Mesothelial cell of epicardium (in vitro differentiated cells): ENCODE measurements at regions not wholly inside any gene's neighbourhood (a gene's known extent, or its start where the extent isn't known, plus 50 kb on each side); places are given as distances from the start of the nearest gene placed in this dataset.

Source experiments
- DNase-seq, 2 experiments: peaks; one replicate each; pipeline ENCODE4 v3.0.0; 2021; ENCODE audit warnings: low spot score in 2 of 2; ENCODE audit not compliant: unreplicated experiment in 2 of 2
- H3K27ac Mint-ChIP-seq: 2 replicates; pipeline ENCODE4 v1.8.0; 2021; ENCODE audit warnings: mixed read lengths
- H3K27me3 Mint-ChIP-seq: 2 replicates; pipeline ENCODE4 v1.8.0; 2021; ENCODE audit warnings: low read depth, mixed read lengths
- H3K36me3 Mint-ChIP-seq: 2 replicates; pipeline ENCODE4 v1.8.0; 2021; ENCODE audit warnings: mixed read lengths
- H3K4me1 Mint-ChIP-seq: 2 replicates; pipeline ENCODE4 v1.8.0; 2021; ENCODE audit warnings: mixed read lengths
- H3K4me3 Mint-ChIP-seq: 2 replicates; pipeline ENCODE4 v1.8.0; 2021; ENCODE audit warnings: mild to moderate bottlenecking, moderate library complexity, mixed read lengths
- H3K9me3 Mint-ChIP-seq: 2 replicates; pipeline ENCODE4 v1.8.0; 2021; ENCODE audit warnings: mixed read lengths
- CTCF ChIP-seq: fragments of 200-600 bp; sonication (generic); IDR thresholded peaks from one replicate; pipeline ENCODE4 v1.5.0; 2021; ENCODE audit warnings: antibody characterized with exemption; ENCODE audit not compliant: unreplicated experiment

GRCh38 chr2:7961550-7961949 is 720.3 kb upstream of the ID2 start:
- H3K36me3 Mint-ChIP-seq, result no peaks in the 10 kb centered on the region
- H3K4me3 Mint-ChIP-seq, result no peak overlapping the region
- H3K4me1 Mint-ChIP-seq, result peaks cover 8% of the 10 kb centered on the region
- no peak overlapping the region for H3K27ac Mint-ChIP-seq
- no peak for TF ChIP-seq CTCF
- no peaks in the 10 kb centered on the region for H3K27me3 Mint-ChIP-seq
- no peak for DNase-seq
- no peaks in the 10 kb centered on the region for H3K9me3 Mint-ChIP-seq

- H3K27me3 Mint-ChIP-seq, result no peaks in the 10 kb centered on the region
- peaks cover 10% of the 10 kb centered on the region for H3K4me1 Mint-ChIP-seq
- no peak for TF ChIP-seq CTCF
- H3K4me3 Mint-ChIP-seq, result no peak overlapping the region
- no peaks in the 10 kb centered on the region for H3K36me3 Mint-ChIP-seq
- H3K9me3 Mint-ChIP-seq, result no peaks in the 10 kb centered on the region
- no peak for DNase-seq
- H3K27ac Mint-ChIP-seq, result no peak overlapping the region
Measured at GRCh38 chr2:7962161-7962560, 719.7 kb upstream of the ID2 start.

- DNase-seq, result no peak
- no peaks in the 10 kb centered on the region for H3K9me3 Mint-ChIP-seq
- no peak overlapping the region for H3K4me3 Mint-ChIP-seq
- H3K36me3 Mint-ChIP-seq, result no peaks in the 10 kb centered on the region
- H3K27me3 Mint-ChIP-seq, result no peaks in the 10 kb centered on the region
- H3K27ac Mint-ChIP-seq, result no peak overlapping the region
- no peak for TF ChIP-seq CTCF
- H3K4me1 Mint-ChIP-seq, result peaks cover 10% of the 10 kb centered on the region
Measured at GRCh38 chr2:7963787-7964186, 718.1 kb upstream of the ID2 start.

GRCh38 chr2:7966032-7966431 is 715.8 kb upstream of the ID2 start:
- Mint-ChIP-seq H3K4me1 (peaks cover 15% of the 10 kb centered on the region), H3K27me3 (no peaks in the 10 kb centered on the region), H3K9me3 (no peaks in the 10 kb centered on the region), H3K36me3 (no peaks in the 10 kb centered on the region), H3K4me3 (no peak overlapping the region), H3K27ac (no peak overlapping the region)
- TF ChIP-seq CTCF, result no peak
- DNase-seq, result no peak

GRCh38 chr2:7967707-7968405 is 714.0 kb upstream of the ID2 start:
- peaks cover 15% of the 10 kb centered on the region for H3K4me1 Mint-ChIP-seq
- no peak overlapping the region for H3K27ac Mint-ChIP-seq
- no peaks in the 10 kb centered on the region for H3K27me3 Mint-ChIP-seq
- no peaks in the 10 kb centered on the region for H3K36me3 Mint-ChIP-seq
- no peak for DNase-seq
- no peaks in the 10 kb centered on the region for H3K9me3 Mint-ChIP-seq
- H3K4me3 Mint-ChIP-seq, result no peak overlapping the region
- TF ChIP-seq CTCF, result no peak
